Spinal cord (tissue), 9 donors: ENCODE measurements at regions not wholly inside any gene's neighbourhood (a gene's known extent, or its start where the extent isn't known, plus 50 kb on each side); places are given as distances from the start of the nearest gene placed in this dataset.

Experiments
- DNase-seq, 6 donors: peaks; one replicate each; pipeline versions ENCODE4 v3.0.0 to v3.0.0-alpha.2; 2013 to 2015; ENCODE audit warnings: low spot score in 6 of 6, low read depth in 4 of 6
- H3K27ac ChIP-seq: one replicate; pipeline ENCODE4 v1.5.1; 2013; ENCODE audit warnings: low read depth, low read length, control low read depth
- H3K27me3 ChIP-seq: one replicate; pipeline ENCODE4 v1.6.1; 2013; ENCODE audit warnings: low read length; ENCODE audit not compliant: control insufficient read depth, insufficient read depth
- H3K36me3 ChIP-seq: one replicate; pipeline ENCODE4 v1.6.1; 2013; ENCODE audit warnings: low read length; ENCODE audit not compliant: control insufficient read depth, insufficient read depth
- H3K4me1 ChIP-seq: one replicate; pipeline ENCODE4 v1.6.1; 2013; ENCODE audit warnings: low read length; ENCODE audit not compliant: control insufficient read depth, insufficient read depth
- H3K4me3 ChIP-seq: one replicate; pipeline ENCODE4 v1.5.1; 2013; ENCODE audit warnings: low read depth, low read length, control low read depth
- H3K9me3 ChIP-seq: one replicate; pipeline ENCODE4 v1.6.1; 2013; ENCODE audit warnings: low read length; ENCODE audit not compliant: control insufficient read depth, insufficient read depth
- WGBS: methylation state at CpG from one replicate; pipeline ENCODE4 v1.1.5; 2013; ENCODE audit warnings: missing lambda C conversion rate; ENCODE audit not compliant: insufficient coverage; 5-methylcytosine and 5-hydroxymethylcytosine counted together
- donor health status: healthy.

DNA sequence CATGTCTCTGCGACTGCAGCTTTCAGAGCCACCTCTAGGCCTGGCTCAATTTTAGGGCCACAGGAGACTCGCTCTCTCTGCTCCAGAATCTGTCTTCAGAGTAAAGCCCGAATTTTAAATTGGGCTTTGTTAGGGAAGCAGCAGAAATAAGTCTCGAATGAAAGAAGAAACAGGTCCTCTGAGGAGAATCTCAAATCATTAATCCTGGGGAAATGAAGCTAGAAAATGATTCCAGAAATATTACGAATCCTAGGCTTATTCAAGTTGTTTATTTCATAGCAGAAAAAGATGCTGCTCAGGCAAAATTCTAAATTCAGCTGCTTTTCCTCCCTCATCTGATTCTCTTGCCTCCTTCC, 114.2 kb upstream of the THBS1 start:
- H3K27ac ChIP-seq, result no peak overlapping the region
- H3K4me1 ChIP-seq, result peaks cover 4% of the 10 kb centered on the region
- WGBS, result 70% methylated on average over 4 of the region's 5 CpGs
- no peak overlapping the region for H3K4me3 ChIP-seq
- no peaks in the 10 kb centered on the region for H3K36me3 ChIP-seq
- H3K27me3 ChIP-seq, result no peaks in the 10 kb centered on the region
- H3K9me3 ChIP-seq, result no peaks in the 10 kb centered on the region
- peak in 1 of 6 donors; percentile 57 for DNase-seq

DNA sequence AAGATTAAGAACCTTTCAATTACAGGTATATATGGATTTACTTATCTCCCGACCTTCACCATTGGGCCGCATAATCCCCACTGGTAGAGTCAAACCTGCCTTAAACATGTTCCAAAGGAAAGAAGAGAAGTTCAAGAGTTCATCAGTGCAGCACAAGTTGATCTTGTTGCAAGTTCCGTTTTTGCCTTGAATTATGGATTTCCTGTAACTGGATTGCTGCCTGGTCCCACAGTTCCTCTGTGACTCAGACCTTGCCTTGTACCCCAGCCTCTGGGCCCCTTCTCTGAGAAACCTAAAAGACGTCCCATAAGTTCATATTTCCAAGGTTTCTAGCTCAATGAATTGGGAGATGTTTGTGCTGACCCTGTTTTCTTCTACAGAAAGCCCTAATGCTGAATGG, 112.5 kb upstream of the THBS1 start:
- no peak overlapping the region for H3K4me3 ChIP-seq
- WGBS, result 96% methylated on average over 2 of the region's 4 CpGs

DNA sequence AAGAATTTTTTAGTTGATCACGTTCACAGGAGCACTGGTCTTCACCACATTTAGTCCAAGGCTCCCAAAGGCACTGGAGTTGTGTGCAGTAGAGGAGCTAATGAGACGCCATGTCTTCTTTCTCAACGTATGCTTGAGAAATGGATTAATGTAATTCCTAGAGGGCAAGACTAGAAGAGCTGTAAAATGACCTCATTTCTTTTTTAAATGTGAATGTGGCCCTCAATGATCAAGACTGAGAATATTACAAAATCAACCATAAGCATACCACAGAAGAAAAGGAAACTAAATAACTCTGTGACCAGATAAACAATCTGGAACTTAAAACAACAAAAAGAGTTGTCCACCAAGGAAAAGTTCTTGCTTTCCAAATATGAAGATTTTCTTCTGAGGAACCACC, 112.1 kb upstream of the THBS1 start:
- Histone ChIP-seq H3K4me3 (no peak overlapping the region), H3K4me1 (peaks cover 4% of the 10 kb centered on the region), H3K27me3 (no peaks in the 10 kb centered on the region), H3K36me3 (no peaks in the 10 kb centered on the region), H3K9me3 (no peaks in the 10 kb centered on the region), H3K27ac (no peak overlapping the region)
- no peak for DNase-seq
- WGBS, result no CpG with 5 or more reads among the region's 3 CpGs

More for the DNA sequence above, 112.5 kb upstream of the THBS1 start:
- DNase-seq, result no peak
- Histone ChIP-seq H3K36me3 (no peaks in the 10 kb centered on the region), H3K27ac (no peak overlapping the region), H3K27me3 (no peaks in the 10 kb centered on the region), H3K4me1 (peaks cover 4% of the 10 kb centered on the region), H3K9me3 (no peaks in the 10 kb centered on the region)

DNA sequence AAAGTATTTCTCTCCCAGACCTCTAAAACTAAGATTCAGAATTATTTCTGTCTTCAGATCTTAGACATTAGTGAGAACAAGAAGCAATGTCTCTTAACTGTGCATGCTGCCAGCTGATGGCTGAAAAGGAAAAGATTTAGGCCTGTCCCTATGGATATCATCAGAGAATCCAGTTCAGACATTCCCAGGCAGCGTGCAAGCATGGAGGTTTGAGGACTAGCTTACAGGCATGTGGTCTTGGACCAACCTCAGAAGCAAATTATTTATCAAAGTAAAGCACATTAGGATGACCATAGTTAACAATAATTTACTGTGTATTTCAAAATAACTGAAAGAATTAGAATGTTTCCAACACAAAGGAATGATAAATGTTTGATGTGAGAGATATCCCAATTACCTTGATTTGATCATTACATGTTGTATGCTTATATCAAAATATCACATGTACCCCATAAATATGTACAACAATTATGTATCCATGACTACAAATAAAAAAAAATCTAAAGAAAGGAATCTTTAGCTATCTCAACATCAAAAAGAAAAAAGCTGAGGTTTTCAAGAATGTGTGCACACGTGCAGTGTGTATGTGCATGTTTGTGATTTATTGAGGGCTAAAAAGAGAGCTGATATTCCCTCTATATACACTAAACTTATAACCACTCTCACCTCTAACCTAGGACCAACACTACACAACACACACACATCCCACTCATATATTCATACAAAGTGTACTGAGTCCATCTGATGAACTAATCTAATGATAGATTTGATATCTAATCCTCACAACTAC, 108.9 kb upstream of the THBS1 start:
- Histone ChIP-seq H3K27me3 (no peaks in the 10 kb centered on the region), H3K4me1 (no peaks in the 10 kb centered on the region), H3K27ac (peak overlapping the region; percentile 76), H3K9me3 (no peaks in the 10 kb centered on the region), H3K4me3 (no peak overlapping the region), H3K36me3 (no peaks in the 10 kb centered on the region)
- WGBS, result no CpG with 5 or more reads among the region's 2 CpGs
- no peak for DNase-seq

DNA sequence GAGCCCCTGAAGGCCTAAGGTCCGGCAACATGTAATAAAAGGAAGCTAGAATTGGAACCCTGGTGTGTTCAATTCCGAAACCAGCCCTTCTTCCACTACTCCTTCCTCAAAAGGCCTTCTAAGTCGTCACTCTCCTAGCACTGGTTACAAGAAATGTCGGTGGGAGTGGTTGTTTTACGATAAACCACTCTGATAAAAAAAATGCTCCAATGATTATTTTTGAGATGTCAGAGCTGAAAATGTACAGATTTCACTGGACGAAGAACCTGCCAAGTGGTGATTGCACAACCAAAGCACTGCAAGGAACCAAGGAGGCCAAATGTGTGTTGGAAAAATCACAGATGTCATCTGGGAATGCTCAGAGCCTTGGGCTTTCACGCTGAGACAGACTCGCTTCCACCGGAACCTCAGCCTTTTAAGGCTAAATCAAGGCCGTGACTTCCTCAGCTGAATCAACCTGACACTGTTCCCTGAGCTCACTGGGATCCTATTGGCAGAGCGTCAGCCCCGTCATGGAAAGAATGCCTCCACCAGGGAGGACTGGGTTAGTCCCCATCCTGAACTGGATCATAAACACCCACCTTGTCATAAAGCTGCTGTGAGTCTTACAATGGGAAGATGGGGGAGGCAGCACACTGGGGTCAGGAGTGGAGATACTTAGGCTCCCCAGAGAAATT, 108.1 kb upstream of the THBS1 start:
- Histone ChIP-seq H3K27ac (peak overlapping the region; percentile 76), H3K36me3 (no peaks in the 10 kb centered on the region), H3K9me3 (no peaks in the 10 kb centered on the region), H3K4me3 (no peak overlapping the region), H3K27me3 (no peaks in the 10 kb centered on the region), H3K4me1 (no peaks in the 10 kb centered on the region)
- peak in 4 of 6 donors; percentile 26 to 65 (median 40) for DNase-seq
- 60% methylated on average over 5 of the region's 12 CpGs for WGBS

DNA sequence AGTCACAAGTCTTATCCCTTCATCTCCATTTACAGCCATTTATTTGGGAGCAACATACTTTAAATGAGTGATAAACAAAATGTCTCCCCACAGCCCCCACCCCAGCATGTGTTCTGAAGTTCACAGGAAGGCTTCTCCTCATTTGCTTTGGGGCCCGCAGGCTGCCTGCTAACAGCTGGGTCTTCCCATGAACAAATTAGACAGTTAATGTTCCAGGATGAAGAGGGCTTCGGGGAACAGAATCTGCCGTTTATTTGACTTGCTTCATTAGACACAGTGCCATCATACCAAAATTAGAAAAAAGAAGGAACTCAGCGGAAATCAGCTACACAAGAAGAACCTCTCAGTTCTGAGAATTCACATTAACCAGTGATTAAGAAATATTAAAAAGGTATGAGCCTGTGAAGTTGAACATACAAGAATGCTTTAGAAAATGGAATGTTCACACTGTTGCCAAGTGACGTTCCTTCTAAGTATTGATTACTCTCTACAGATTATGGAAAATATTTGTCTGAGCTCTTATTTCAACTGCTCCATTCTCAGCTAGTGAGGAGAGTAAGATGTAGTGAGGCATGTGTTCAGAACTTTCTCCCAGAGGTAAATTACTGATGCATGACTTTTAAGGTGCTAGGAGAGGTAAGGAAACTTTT, 107.5 kb upstream of the THBS1 start:
- Histone ChIP-seq H3K9me3 (no peaks in the 10 kb centered on the region), H3K4me1 (no peaks in the 10 kb centered on the region), H3K4me3 (no peak overlapping the region), H3K36me3 (no peaks in the 10 kb centered on the region), H3K27ac (peak overlapping the region; percentile 76), H3K27me3 (no peaks in the 10 kb centered on the region)
- peak in 5 of 6 donors; percentile 36 to 98 (median 56) for DNase-seq
- WGBS, result 42% methylated on average over 3 of the region's 5 CpGs

DNA sequence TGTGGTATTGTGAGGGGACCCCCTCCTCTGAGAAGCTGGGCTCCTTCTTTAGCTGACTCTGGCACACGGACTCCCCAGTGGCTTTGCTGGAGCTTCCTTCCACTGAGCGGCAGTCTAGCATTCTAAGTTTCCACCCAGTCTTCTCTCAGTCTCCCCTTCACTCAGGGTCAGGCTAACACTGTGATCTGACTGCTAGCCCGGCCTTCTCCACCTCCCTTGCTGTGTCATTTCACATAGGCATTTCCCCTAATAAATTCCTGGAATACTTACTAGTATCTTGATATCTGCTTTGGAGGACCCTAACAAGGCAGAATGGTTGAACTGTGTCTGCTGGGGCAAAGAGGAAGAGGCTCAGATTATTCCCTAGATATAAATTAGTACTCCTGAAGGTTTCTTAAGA, 106.2 kb upstream of the THBS1 start:
- Histone ChIP-seq H3K4me1 (no peaks in the 10 kb centered on the region), H3K4me3 (no peak overlapping the region), H3K9me3 (no peaks in the 10 kb centered on the region), H3K36me3 (no peaks in the 10 kb centered on the region), H3K27ac (no peak overlapping the region), H3K27me3 (no peaks in the 10 kb centered on the region)
- no peak for DNase-seq
- WGBS, result 77% methylated on average over 2 of the region's 3 CpGs

DNA sequence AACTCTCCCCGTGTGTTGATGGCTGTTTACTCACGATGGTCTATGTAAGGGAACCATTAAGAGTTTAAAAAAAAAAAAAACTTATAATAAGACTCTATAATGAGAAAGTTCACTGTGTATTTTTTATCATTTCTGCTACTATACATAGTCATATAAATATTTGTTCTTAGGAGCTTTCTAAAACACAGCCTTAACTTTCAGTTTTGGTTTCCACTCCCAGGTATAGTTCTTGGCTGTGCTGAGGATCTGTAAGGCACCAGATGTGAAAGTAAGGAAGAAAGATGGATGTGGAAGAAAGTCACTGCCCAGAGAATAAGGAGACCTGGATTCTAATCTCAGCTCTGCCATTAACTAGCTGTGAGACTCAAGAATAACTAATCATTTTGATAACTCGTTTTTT, 101.9 kb upstream of the THBS1 start:
- WGBS, result 86% methylated on average over 1 of the region's 3 CpGs
- H3K9me3 ChIP-seq, result no peaks in the 10 kb centered on the region
- no peaks in the 10 kb centered on the region for H3K36me3 ChIP-seq
- no peak for DNase-seq
- no peaks in the 10 kb centered on the region for H3K27me3 ChIP-seq
- H3K4me1 ChIP-seq, result no peaks in the 10 kb centered on the region
- H3K4me3 ChIP-seq, result no peak overlapping the region
- H3K27ac ChIP-seq, result no peak overlapping the region

DNA sequence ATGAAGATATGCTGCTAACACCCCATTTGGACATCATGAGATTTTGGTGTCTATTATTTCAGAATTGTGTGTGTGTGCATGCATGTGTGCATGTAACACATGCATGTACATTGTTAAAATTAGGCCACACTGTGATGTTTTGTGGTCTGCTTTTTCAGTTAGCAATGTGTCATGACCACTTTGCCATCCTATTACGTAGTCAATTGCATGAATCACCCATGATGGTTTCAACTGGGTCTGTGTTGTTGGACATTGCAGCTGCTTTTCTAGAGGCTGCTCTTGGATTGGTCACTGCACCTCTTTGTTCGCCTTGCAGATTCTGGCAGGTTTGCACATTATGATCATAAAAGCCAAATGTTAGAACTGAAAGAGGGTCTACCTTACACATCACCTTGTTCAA, 101.0 kb upstream of the THBS1 start:
- no peak overlapping the region for H3K4me3 ChIP-seq
- H3K27ac ChIP-seq, result no peak overlapping the region
- no peak for DNase-seq
- no peaks in the 10 kb centered on the region for H3K4me1 ChIP-seq
- H3K36me3 ChIP-seq, result no peaks in the 10 kb centered on the region
- WGBS, result 92% methylated on average over 2 of the region's 2 CpGs
- no peaks in the 10 kb centered on the region for H3K9me3 ChIP-seq
- H3K27me3 ChIP-seq, result no peaks in the 10 kb centered on the region
